ENCODE measurements at regions not wholly inside any gene's neighbourhood (a gene's known extent, or its start where the extent isn't known, plus 50 kb on each side); places are given as distances from the start of the nearest gene placed in this dataset.

DNA sequence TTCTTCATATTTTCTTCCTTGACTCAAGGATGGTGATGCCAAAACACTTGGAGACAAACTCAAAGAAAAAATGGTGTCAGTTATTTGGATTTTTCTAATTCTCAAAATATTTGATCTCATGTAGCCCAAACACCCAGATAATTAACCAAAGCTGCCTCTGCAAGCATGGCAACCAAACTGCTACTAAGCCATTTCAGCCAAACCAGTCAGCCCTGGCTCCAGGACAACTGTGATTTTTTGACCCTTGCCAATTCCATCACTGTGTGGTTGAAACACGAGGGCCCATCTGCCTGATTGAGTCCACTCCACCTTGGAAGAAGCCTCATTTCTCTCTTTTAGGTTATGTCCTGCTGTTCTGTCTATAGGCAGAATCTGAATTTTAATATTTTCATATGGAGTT, 277.4 kb downstream of the BLID start (continued):
- TF ChIP-seq JUND (IDR thresholded peaks at IDR 0.05) (no peak), USF2 (IDR thresholded peaks at IDR 0.05; ENCODE audit: borderline replicate concordance, low read depth, low read length) (no peak), POLR2AphosphoS5 (IDR thresholded peaks at IDR 0.05; ENCODE audit: low read depth, low read length) (no peak), SMC3 (IDR thresholded peaks at IDR 0.05; ENCODE audit: low read depth, low read length) (no peak)

- H3K9me2 ChIP-seq = 0 out of 2 replicates have a peak, but pooled peaks cover 4% of the 10 kb centered on the region
- peaks cover 0 to 7% of the 10 kb centered on the region in 2 experiments for H3K36me3 ChIP-seq (replicated peaks in 1 of 2; ENCODE audit: control insufficient read depth in 1 of 2, insufficient read depth in 2 of 2, low read length in 1 of 2)
- no peak overlapping the region for H3K4me3 ChIP-seq (ENCODE audit: low read depth in 2 of 2, low read length in 1 of 2)
- no peak overlapping the region for H2AFZ ChIP-seq (ENCODE audit: low read depth)
- TF ChIP-seq, protein P1, sequence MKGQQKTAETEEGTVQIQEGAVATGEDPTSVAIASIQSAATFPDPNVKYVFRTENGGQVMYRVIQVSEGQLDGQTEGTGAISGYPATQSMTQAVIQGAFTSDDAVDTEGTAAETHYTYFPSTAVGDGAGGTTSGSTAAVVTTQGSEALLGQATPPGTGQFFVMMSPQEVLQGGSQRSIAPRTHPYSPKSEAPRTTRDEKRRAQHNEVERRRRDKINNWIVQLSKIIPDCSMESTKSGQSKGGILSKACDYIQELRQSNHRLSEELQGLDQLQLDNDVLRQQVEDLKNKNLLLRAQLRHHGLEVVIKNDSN (IDR thresholded peaks at IDR 0.05; ENCODE audit: borderline replicate concordance, low read depth) = no peak
- no peak for TF ChIP-seq FOXM1 (IDR thresholded peaks at IDR 0.05; ENCODE audit: low read depth)
- TF ChIP-seq, protein P2, sequence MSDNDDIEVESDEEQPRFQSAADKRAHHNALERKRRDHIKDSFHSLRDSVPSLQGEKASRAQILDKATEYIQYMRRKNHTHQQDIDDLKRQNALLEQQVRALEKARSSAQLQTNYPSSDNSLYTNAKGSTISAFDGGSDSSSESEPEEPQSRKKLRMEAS (IDR thresholded peaks at IDR 0.05; ENCODE audit: low read depth) = no peak
- TF ChIP-seq TEAD4 (IDR thresholded peaks at IDR 0.05; ENCODE audit: borderline replicate concordance, insufficient read depth) = no peak
- no peak for TF ChIP-seq EP300 (IDR thresholded peaks at IDR 0.05; ENCODE audit: borderline replicate concordance in 1 of 2, low read depth in 1 of 2, low read length in 1 of 2)
- no peak for TF ChIP-seq MXI1 (IDR thresholded peaks at IDR 0.05; ENCODE audit: low read depth, low read length)
- no peak for TF ChIP-seq POLR2AphosphoS5 (IDR thresholded peaks at IDR 0.05; ENCODE audit: low read depth, low read length)
- TF ChIP-seq EZH2phosphoT487 (IDR thresholded peaks at IDR 0.05; ENCODE audit: borderline replicate concordance, low read depth) = no peak
- TF ChIP-seq RCOR1 (IDR thresholded peaks at IDR 0.05; ENCODE audit: low read length) = no peak
- TF ChIP-seq, protein P3, sequence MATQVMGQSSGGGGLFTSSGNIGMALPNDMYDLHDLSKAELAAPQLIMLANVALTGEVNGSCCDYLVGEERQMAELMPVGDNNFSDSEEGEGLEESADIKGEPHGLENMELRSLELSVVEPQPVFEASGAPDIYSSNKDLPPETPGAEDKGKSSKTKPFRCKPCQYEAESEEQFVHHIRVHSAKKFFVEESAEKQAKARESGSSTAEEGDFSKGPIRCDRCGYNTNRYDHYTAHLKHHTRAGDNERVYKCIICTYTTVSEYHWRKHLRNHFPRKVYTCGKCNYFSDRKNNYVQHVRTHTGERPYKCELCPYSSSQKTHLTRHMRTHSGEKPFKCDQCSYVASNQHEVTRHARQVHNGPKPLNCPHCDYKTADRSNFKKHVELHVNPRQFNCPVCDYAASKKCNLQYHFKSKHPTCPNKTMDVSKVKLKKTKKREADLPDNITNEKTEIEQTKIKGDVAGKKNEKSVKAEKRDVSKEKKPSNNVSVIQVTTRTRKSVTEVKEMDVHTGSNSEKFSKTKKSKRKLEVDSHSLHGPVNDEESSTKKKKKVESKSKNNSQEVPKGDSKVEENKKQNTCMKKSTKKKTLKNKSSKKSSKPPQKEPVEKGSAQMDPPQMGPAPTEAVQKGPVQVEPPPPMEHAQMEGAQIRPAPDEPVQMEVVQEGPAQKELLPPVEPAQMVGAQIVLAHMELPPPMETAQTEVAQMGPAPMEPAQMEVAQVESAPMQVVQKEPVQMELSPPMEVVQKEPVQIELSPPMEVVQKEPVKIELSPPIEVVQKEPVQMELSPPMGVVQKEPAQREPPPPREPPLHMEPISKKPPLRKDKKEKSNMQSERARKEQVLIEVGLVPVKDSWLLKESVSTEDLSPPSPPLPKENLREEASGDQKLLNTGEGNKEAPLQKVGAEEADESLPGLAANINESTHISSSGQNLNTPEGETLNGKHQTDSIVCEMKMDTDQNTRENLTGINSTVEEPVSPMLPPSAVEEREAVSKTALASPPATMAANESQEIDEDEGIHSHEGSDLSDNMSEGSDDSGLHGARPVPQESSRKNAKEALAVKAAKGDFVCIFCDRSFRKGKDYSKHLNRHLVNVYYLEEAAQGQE (IDR thresholded peaks at IDR 0.05; ENCODE audit: low read depth, low read length) = no peak
- no peak for TF ChIP-seq NFIC (IDR thresholded peaks at IDR 0.05; ENCODE audit: borderline replicate concordance)
- TF ChIP-seq FOSL2 (IDR thresholded peaks at IDR 0.05; ENCODE audit: borderline replicate concordance, low read depth) = no peak
- no peak for TF ChIP-seq NRF1 (IDR thresholded peaks at IDR 0.05; ENCODE audit: low read depth, low read length)
- no peak for TF ChIP-seq RFX5 (IDR thresholded peaks at IDR 0.05; ENCODE audit: low read length)
- TF ChIP-seq ELF1 (IDR thresholded peaks at IDR 0.05) = no peak
- no peak for TF ChIP-seq CTCF (IDR thresholded peaks at IDR 0.05)
- TF ChIP-seq, protein P4, sequence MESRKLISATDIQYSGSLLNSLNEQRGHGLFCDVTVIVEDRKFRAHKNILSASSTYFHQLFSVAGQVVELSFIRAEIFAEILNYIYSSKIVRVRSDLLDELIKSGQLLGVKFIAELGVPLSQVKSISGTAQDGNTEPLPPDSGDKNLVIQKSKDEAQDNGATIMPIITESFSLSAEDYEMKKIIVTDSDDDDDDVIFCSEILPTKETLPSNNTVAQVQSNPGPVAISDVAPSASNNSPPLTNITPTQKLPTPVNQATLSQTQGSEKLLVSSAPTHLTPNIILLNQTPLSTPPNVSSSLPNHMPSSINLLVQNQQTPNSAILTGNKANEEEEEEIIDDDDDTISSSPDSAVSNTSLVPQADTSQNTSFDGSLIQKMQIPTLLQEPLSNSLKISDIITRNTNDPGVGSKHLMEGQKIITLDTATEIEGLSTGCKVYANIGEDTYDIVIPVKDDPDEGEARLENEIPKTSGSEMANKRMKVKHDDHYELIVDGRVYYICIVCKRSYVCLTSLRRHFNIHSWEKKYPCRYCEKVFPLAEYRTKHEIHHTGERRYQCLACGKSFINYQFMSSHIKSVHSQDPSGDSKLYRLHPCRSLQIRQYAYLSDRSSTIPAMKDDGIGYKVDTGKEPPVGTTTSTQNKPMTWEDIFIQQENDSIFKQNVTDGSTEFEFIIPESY (IDR thresholded peaks at IDR 0.05; ENCODE audit: borderline replicate concordance, low read depth) = no peak
- no peak for TF ChIP-seq RAD21 (IDR thresholded peaks at IDR 0.05; ENCODE audit: low read length)
- ChIA-PET CTCF (interaction anchor here (1.3 kb wide), 1 partner anchor 13 kb away, joined by 4 read pairs; no protein-coding TSS in a partner anchor), POLR2A (no interaction called here)
- H3K27ac ChIP-seq (ENCODE audit: low read depth in 2 of 2, low read length in 1 of 2) = no peak overlapping the region
- H3K4me2 ChIP-seq = no peak overlapping the region
- H3K79me2 ChIP-seq (ENCODE audit: insufficient read depth) = no peaks in the 10 kb centered on the region
- no peaks in the 10 kb centered on the region for H4K20me1 ChIP-seq (ENCODE audit: insufficient read depth)
- peaks cover 32% of the 10 kb centered on the region for H3K9me3 ChIP-seq
- no peaks in the 10 kb centered on the region; a peak in 2 of 4 replicates for H3K4me1 ChIP-seq (ENCODE audit: control insufficient read depth in 1 of 2, insufficient read depth in 2 of 2, low read depth in 1 of 2, low read length in 1 of 2)
- H3F3A ChIP-seq (replicated peaks; ENCODE audit: insufficient read depth) = peaks cover 19% of the 10 kb centered on the region
- no peak overlapping the region for H3K9ac ChIP-seq
- H3K27me3 ChIP-seq (ENCODE audit: insufficient read depth) = no peaks in the 10 kb centered on the region
- no peak for DNase-seq
Measured at GRCh38 chr11:121833970-121834369, 282.0 kb downstream of the BLID start.
